GM23338 (cell line): ENCODE measurements at regions not wholly inside any gene's neighbourhood (a gene's known extent, or its start where the extent isn't known, plus 50 kb on each side); places are given as distances from the start of the nearest gene placed in this dataset.

ENCODE experiments used
- ATAC-seq: fragments of 200-7000 bp; cut with Tn5 transposase; 3 replicates; pipeline ENCODE4 v1.9.1; 2020
- DNase-seq: peaks from one replicate; pipeline ENCODE4 v3.0.0-alpha.2; 2015; ENCODE audit warnings: low spot score
- H2AFZ ChIP-seq: fragments of 200-600 bp; sonication (generic); 2 replicates; pipeline ENCODE4 v1.8.0; 2016; ENCODE audit warnings: antibody characterized with exemption, mild to moderate bottlenecking, moderate library complexity
- H3F3A ChIP-seq: fragments of 200-600 bp; sonication (generic); replicated peaks from 2 replicates; pipeline ENCODE4 v1.8.0; 2017; ENCODE audit warnings: antibody characterized with exemption, mixed run types, low read depth
- H3K27ac ChIP-seq: fragments of 200-600 bp; sonication (generic); 2 replicates; pipeline ENCODE4 v1.6.1; 2016; ENCODE audit warnings: low read depth
- H3K27me3 ChIP-seq: fragments of 200-600 bp; sonication (generic); 2 replicates; pipeline ENCODE4 v1.8.0; 2016; ENCODE audit warnings: mild to moderate bottlenecking, mixed run types, moderate library complexity; ENCODE audit not compliant: insufficient read depth
- H3K36me3 ChIP-seq: fragments of 200-600 bp; sonication (generic); 2 replicates; pipeline ENCODE4 v1.8.0; 2016; ENCODE audit warnings: mild to moderate bottlenecking; ENCODE audit not compliant: insufficient read depth
- H3K4me1 ChIP-seq: fragments of 200-600 bp; sonication (generic); 2 replicates; pipeline ENCODE4 v1.8.0; 2016; ENCODE audit warnings: mild to moderate bottlenecking, moderate library complexity; ENCODE audit not compliant: insufficient read depth
- H3K4me2 ChIP-seq: fragments of 200-600 bp; sonication (generic); 2 replicates; pipeline ENCODE4 v1.7.1; 2017; ENCODE audit warnings: mixed run types
- H3K4me3 ChIP-seq: fragments of 200-600 bp; sonication (generic); 2 replicates; pipeline ENCODE4 v1.6.1; 2016; ENCODE audit warnings: mixed run types
- H3K79me2 ChIP-seq: fragments of 200-600 bp; sonication (generic); replicated peaks from 2 replicates; pipeline ENCODE4 v1.8.0; 2017; ENCODE audit warnings: mild to moderate bottlenecking; ENCODE audit not compliant: insufficient read depth
- H3K9me2 ChIP-seq: fragments of 200-600 bp; sonication (generic); 2 replicates; pipeline ENCODE4 v1.8.0; 2017; ENCODE audit not compliant: insufficient read depth
- H4K20me1 ChIP-seq: fragments of 200-600 bp; sonication (generic); replicated peaks from 2 replicates; pipeline ENCODE4 v1.8.0; 2017; ENCODE audit warnings: mild to moderate bottlenecking; ENCODE audit not compliant: insufficient read depth
- H3K27ac Mint-ChIP-seq: 2 replicates; pipeline ENCODE4 v1.8.0; 2020; ENCODE audit warnings: inconsistent platforms, mild to moderate bottlenecking, moderate library complexity, mixed read lengths
- H3K27me3 Mint-ChIP-seq: 3 replicates; pipeline ENCODE4 v1.8.0; 2022; ENCODE audit warnings: low read depth, mild to moderate bottlenecking, moderate library complexity, mixed read lengths, inconsistent platforms; ENCODE audit not compliant: insufficient read depth, poor library complexity
- H3K36me3 Mint-ChIP-seq: 3 replicates; pipeline ENCODE4 v1.8.0; 2021; ENCODE audit warnings: low read depth, mild to moderate bottlenecking, inconsistent platforms, moderate library complexity, mixed read lengths
- H3K4me1 Mint-ChIP-seq: 3 replicates; pipeline ENCODE4 v1.8.0; 2020; ENCODE audit warnings: mild to moderate bottlenecking, inconsistent platforms, mixed read lengths
- H3K4me3 Mint-ChIP-seq: 3 replicates; pipeline ENCODE4 v1.8.0; 2021; ENCODE audit warnings: moderate library complexity, mild to moderate bottlenecking, inconsistent platforms, mixed read lengths
- H3K9me3 Mint-ChIP-seq: 3 replicates; pipeline ENCODE4 v1.8.0; 2020; ENCODE audit warnings: moderate library complexity, mild to moderate bottlenecking, inconsistent platforms, mixed read lengths
- CREB1 ChIP-seq: fragments of 250-450 bp; sonication (Bioruptor Pico); IDR thresholded peaks from 2 replicates; pipeline ENCODE4 v1.5.0; 2020; ENCODE audit warnings: low read depth, mild to moderate bottlenecking, moderate library complexity
- CTCF ChIP-seq, 2 experiments: fragments of 200-600 bp in 1 of 2; sonication (generic) in 1 of 2; conservative IDR thresholded peaks; 2 replicates each; pipeline versions ENCODE4 v1.5.1 to v1.6.1; 2016 to 2017; ENCODE audit warnings: antibody characterized with exemption in 2 of 2, low read depth in 2 of 2, mild to moderate bottlenecking in 2 of 2, moderate library complexity in 1 of 2
- JUNB ChIP-seq: IDR thresholded peaks from one replicate; pipeline ENCODE4 v1.6.1; 2016; ENCODE audit warnings: antibody characterized with exemption; ENCODE audit not compliant: unreplicated experiment
- NANOG ChIP-seq: IDR thresholded peaks from 2 replicates; pipeline ENCODE4 v1.6.1; 2016; ENCODE audit warnings: antibody characterized with exemption, borderline replicate concordance
- REST ChIP-seq: IDR thresholded peaks from one replicate; pipeline ENCODE4 v1.6.1; 2018; ENCODE audit warnings: antibody characterized with exemption; ENCODE audit not compliant: unreplicated experiment
- ZNF331 ChIP-seq: fragments of 250-450 bp; sonication (Bioruptor Pico); IDR thresholded peaks from 2 replicates; pipeline ENCODE4 v1.5.0; 2020; ENCODE audit warnings: low read depth, mild to moderate bottlenecking, moderate library complexity

- H3K36me3 Mint-ChIP-seq, result no peaks in the 10 kb centered on the region
- no peaks in the 10 kb centered on the region for H3K79me2 ChIP-seq
- H3K9me3 Mint-ChIP-seq, result no peaks in the 10 kb centered on the region
Observed at GRCh38 chr13:72185776-72186175, 318.8 kb upstream of the DACH1 start.

GRCh38 chr13:72181661-72182060 is 314.7 kb upstream of the DACH1 start:
- Histone ChIP-seq H3K9me2 (peaks cover 4% of the 10 kb centered on the region; the same call in 1 of the 2 replicates), H3K36me3 (no peaks in the 10 kb centered on the region), H3K27ac (no peak overlapping the region), H3K79me2 (no peaks in the 10 kb centered on the region), H2AFZ (no peak overlapping the region), H3K4me1 (no peaks in the 10 kb centered on the region), H3K4me3 (no peak overlapping the region), H3K27me3 (no peaks in the 10 kb centered on the region), H3F3A (no peaks in the 10 kb centered on the region), H4K20me1 (no peaks in the 10 kb centered on the region), H3K4me2 (no peak overlapping the region)
- Mint-ChIP-seq H3K4me3 (no peak overlapping the region), H3K36me3 (no peaks in the 10 kb centered on the region), H3K27me3 (peaks cover 4% of the 10 kb centered on the region), H3K9me3 (no peaks in the 10 kb centered on the region), H3K27ac (no peak overlapping the region), H3K4me1 (no peaks in the 10 kb centered on the region)
- DNase-seq (no peak), ATAC-seq (no peak)
- TF ChIP-seq CTCF (conservative IDR thresholded peaks at IDR 0.05; ENCODE audit: low read depth in 2 of 2) (no peak), CREB1 (CRISPR knock-in tag) (no peak), REST (no peak)

More at GRCh38 chr13:72185776-72186175, 318.8 kb upstream of the DACH1 start:
- Histone ChIP-seq H3K27ac (no peak overlapping the region), H3F3A (no peaks in the 10 kb centered on the region), H3K4me1 (no peaks in the 10 kb centered on the region), H2AFZ (no peak overlapping the region), H3K4me2 (no peak overlapping the region), H3K27me3 (no peaks in the 10 kb centered on the region), H3K9me2 (peaks cover 4% of the 10 kb centered on the region; the same call in 1 of the 2 replicates), H4K20me1 (no peaks in the 10 kb centered on the region), H3K36me3 (no peaks in the 10 kb centered on the region), H3K4me3 (no peak overlapping the region)
- Mint-ChIP-seq H3K4me1 (peaks cover 2% of the 10 kb centered on the region; the same call in 1 of the 3 replicates), H3K27me3 (no peaks in the 10 kb centered on the region), H3K4me3 (no peak overlapping the region), H3K27ac (no peak overlapping the region)
- DNase-seq (no peak), ATAC-seq (no peak)
- no peak for TF ChIP-seq JUNB
- no peak for TF ChIP-seq NANOG
- no peak for TF ChIP-seq CTCF (conservative IDR thresholded peaks at IDR 0.05; ENCODE audit: low read depth in 2 of 2)
- TF ChIP-seq ZNF331 (CRISPR knock-in tag), result no peak
